SK-N-SH (cell line): ENCODE measurements at regions not wholly inside any gene's neighbourhood (a gene's known extent, or its start where the extent isn't known, plus 50 kb on each side); places are given as distances from the start of the nearest gene placed in this dataset.

Source experiments
- CTCF ChIP-seq: fragments of 200-600 bp; sonication (generic); IDR thresholded peaks from 2 replicates; pipeline ENCODE4 v1.6.1; 2017; ENCODE audit warnings: antibody characterized with exemption, mild to moderate bottlenecking, moderate library complexity
- EP300 ChIP-seq, 2 experiments: IDR thresholded peaks; 2 replicates each; pipeline versions ENCODE4 v1.4.0 to v1.6.1; 2012; ENCODE audit warnings: borderline replicate concordance in 1 of 2, low read depth in 1 of 2, low read length in 1 of 2
- EZH2phosphoT487 ChIP-seq: fragments of 200-600 bp; sonication (generic); IDR thresholded peaks from 2 replicates; pipeline ENCODE4 v1.6.1; 2017; ENCODE audit warnings: low read depth, mixed run types, mild to moderate bottlenecking, antibody characterized with exemption, moderate library complexity, borderline replicate concordance
- JUND ChIP-seq: IDR thresholded peaks from 2 replicates; pipeline ENCODE4 v1.4.0; 2012
- NFIC ChIP-seq: IDR thresholded peaks from 2 replicates; pipeline ENCODE4 v1.4.0; 2012; ENCODE audit warnings: borderline replicate concordance
- NRF1 ChIP-seq: IDR thresholded peaks from 2 replicates; pipeline ENCODE4 v1.6.1; 2012; ENCODE audit warnings: low read depth, mild to moderate bottlenecking, low read length
- RFX5 ChIP-seq: IDR thresholded peaks from 2 replicates; pipeline ENCODE4 v1.6.1; 2012; ENCODE audit warnings: mild to moderate bottlenecking, improper control_type of control experiment, low read length

DNA sequence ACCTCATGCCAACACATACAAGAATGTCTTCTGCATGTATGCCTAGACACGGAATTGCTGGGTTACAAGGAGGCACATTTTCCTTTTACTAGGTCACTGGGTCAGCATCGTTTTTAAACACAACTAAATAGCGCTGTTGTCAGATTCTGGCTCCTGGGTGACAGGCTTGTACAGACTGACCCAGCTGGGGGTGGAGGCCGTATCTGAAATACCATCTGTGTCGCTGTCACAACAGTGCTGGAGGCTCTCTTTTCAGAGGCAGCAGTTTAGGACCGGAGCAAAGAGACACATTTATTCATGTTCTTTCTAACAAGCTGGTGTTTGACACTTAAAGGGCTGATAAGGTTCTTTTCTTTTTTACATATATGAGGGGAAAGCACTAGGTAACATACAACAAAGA lies 403.0 kb upstream of the ASIC2 start:
- no peak for TF ChIP-seq NRF1
- TF ChIP-seq EP300 (IDR thresholded peaks at IDR 0.05; ENCODE audit: borderline replicate concordance in 1 of 2, low read depth in 1 of 2, low read length in 1 of 2) = no peak
- TF ChIP-seq JUND = no peak
- no peak for TF ChIP-seq CTCF
- TF ChIP-seq RFX5 = no peak
- TF ChIP-seq EZH2phosphoT487 = no peak
- no peak for TF ChIP-seq NFIC
